Astrocyte of the cerebellum (primary cell): ENCODE measurements at regions not wholly inside any gene's neighbourhood (a gene's known extent, or its start where the extent isn't known, plus 50 kb on each side); places are given as distances from the start of the nearest gene placed in this dataset.

Experiments used
- DNase-seq: peaks from one replicate; pipeline ENCODE4 v3.0.0-alpha.2; 2011; ENCODE audit warnings: low read depth
- H3K4me3 ChIP-seq: 2 replicates; pipeline ENCODE4 v1.5.1; 2011; ENCODE audit warnings: mild to moderate bottlenecking, low read depth, low read length, moderate library complexity
- in situ Hi-C: cut with HindIII; loops from 2 replicates; pipeline ENCODE4 v1.10.0; 2017; ENCODE audit warnings: low sequenced_read_pairs
- TF ChIP-seq, protein P1 (sequence below): IDR thresholded peaks from 2 replicates; pipeline ENCODE4 v1.5.1; 2012; ENCODE audit warnings: low read length, low read depth, moderate library complexity, mild to moderate bottlenecking; ENCODE audit errors: missing control alignments

DNA sequence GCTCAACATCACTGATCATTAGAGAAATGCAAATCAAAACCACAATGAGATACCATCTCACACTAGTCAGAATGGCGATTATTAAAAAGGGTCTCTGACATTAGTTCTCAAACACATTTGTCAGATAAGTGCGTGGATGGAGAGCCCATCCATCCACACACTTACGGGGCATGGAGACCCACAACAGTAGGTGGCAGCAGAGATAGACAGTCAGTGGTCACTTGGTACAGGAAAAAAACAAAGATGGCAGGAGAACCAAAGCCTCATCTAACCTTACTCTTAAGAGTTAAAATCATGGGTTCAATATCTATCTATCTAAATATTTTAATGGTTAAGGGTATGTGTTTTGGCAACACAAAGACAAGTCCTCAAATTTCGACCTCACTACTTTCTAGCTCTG lies 1378.7 kb upstream of the C9orf72 start:
- no peak overlapping the region for H3K4me3 ChIP-seq
- TF ChIP-seq, protein P1, sequence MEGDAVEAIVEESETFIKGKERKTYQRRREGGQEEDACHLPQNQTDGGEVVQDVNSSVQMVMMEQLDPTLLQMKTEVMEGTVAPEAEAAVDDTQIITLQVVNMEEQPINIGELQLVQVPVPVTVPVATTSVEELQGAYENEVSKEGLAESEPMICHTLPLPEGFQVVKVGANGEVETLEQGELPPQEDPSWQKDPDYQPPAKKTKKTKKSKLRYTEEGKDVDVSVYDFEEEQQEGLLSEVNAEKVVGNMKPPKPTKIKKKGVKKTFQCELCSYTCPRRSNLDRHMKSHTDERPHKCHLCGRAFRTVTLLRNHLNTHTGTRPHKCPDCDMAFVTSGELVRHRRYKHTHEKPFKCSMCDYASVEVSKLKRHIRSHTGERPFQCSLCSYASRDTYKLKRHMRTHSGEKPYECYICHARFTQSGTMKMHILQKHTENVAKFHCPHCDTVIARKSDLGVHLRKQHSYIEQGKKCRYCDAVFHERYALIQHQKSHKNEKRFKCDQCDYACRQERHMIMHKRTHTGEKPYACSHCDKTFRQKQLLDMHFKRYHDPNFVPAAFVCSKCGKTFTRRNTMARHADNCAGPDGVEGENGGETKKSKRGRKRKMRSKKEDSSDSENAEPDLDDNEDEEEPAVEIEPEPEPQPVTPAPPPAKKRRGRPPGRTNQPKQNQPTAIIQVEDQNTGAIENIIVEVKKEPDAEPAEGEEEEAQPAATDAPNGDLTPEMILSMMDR, result no peak
- DNase-seq, result no peak
- in situ Hi-C loops, result no loop called here

DNA sequence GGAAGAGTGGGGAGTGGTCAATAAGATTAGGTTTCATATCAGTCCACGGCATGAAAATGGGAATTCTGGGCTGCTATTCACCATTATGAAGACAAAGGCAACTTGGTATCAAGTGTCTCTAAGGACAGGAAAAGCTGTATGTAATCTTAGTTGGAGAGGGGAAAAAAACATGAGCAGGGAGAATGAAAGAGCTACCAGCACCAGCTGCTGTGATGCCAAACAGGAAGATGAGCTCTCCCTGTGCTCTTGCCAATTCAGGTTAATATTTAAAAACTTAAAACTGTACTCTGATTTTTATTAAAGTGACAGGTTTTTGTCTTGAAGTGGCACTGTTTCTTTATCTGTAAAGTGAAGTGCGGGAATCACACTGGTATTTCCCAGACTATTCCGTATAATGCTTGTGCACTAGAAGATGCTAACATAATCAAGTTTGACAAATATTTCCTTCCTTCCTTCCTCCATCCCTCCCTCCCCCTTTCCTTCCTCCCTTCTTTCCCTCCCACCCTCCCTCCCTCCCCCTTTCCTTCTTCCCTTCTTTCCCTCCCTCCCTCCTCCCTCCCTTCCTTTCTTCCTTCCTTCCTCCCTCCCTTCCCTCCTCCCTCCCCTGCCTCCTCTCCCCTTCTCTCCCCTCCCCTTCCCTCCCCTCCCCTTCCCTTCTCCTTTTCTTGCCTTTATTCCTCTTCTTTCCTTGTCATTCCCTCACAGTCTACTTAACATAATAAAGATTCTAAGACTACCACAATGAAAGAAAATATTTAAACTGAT lies 1383.0 kb upstream of the C9orf72 start:
- no peak for DNase-seq
- in situ Hi-C loops, result no loop called here
- no peak overlapping the region for H3K4me3 ChIP-seq
- TF ChIP-seq, protein P1, result no peak

- in situ Hi-C loops, result no loop called here
- H3K4me3 ChIP-seq, result no peak overlapping the region
- DNase-seq, result no peak
- TF ChIP-seq, protein P1, result no peak
Observed at GRCh38 chr9:28960602-28961001, 1387.3 kb upstream of the C9orf72 start.

DNA sequence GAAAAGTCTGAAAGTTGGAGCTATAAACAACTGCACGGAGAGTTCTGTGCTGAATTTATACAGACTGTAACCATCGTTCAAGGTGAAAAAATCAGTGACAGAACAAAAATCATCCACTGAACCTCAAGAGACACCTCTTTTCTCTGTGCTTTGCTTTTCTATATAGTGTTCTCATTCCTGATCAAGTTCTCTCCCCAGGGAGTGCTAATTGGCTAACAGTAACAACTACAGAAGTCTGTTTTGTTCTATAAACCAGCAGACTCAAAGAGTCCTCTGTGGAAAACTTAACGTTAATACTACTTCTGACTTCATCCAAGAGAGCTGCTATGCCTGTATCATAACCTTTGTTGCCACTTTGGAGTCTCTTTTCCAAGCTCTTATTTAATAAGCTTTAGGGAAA lies 1388.3 kb upstream of the C9orf72 start:
- no peak for DNase-seq
- in situ Hi-C loops, result no loop called here
- TF ChIP-seq, protein P1, result no peak

GRCh38 chr9:28967226-28967625 lies 1393.9 kb upstream of the C9orf72 start:
- in situ Hi-C loops, result no loop called here
- no peak overlapping the region for H3K4me3 ChIP-seq
- no peak for DNase-seq
- TF ChIP-seq, protein P1, result no peak

More for the DNA sequence above, 1388.3 kb upstream of the C9orf72 start:
- H3K4me3 ChIP-seq, result no peak overlapping the region

- TF ChIP-seq, protein P1, result no peak
- H3K4me3 ChIP-seq, result no peak overlapping the region
- no peak for DNase-seq
- in situ Hi-C loops, result no loop called here
Observed at GRCh38 chr9:28970241-28970654, 1397.0 kb upstream of the C9orf72 start.
